ENCODE measurements at regions not wholly inside any gene's neighbourhood (a gene's known extent, or its start where the extent isn't known, plus 50 kb on each side); places are given as distances from the start of the nearest gene placed in this dataset.

DNA sequence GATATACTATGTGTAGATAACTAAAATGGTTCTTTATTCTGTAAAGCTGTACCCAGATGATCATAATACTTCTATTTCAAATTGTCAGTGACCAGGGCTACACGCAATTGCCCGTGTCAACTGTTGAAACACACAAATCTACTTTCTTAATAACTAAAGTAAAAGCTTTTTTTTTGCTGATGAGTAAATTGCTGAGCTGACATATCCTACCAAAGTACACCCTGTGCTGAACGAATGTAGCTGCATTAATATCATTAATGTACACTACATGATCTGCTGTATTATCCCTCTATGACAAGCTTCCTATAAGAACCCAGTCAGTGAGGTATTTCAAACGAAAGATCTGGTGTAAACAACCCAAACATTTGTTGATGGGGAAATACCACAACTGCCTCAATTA, 827.2 kb upstream of the ATXN8OS start (continued):
- TF ChIP-seq, protein P1, sequence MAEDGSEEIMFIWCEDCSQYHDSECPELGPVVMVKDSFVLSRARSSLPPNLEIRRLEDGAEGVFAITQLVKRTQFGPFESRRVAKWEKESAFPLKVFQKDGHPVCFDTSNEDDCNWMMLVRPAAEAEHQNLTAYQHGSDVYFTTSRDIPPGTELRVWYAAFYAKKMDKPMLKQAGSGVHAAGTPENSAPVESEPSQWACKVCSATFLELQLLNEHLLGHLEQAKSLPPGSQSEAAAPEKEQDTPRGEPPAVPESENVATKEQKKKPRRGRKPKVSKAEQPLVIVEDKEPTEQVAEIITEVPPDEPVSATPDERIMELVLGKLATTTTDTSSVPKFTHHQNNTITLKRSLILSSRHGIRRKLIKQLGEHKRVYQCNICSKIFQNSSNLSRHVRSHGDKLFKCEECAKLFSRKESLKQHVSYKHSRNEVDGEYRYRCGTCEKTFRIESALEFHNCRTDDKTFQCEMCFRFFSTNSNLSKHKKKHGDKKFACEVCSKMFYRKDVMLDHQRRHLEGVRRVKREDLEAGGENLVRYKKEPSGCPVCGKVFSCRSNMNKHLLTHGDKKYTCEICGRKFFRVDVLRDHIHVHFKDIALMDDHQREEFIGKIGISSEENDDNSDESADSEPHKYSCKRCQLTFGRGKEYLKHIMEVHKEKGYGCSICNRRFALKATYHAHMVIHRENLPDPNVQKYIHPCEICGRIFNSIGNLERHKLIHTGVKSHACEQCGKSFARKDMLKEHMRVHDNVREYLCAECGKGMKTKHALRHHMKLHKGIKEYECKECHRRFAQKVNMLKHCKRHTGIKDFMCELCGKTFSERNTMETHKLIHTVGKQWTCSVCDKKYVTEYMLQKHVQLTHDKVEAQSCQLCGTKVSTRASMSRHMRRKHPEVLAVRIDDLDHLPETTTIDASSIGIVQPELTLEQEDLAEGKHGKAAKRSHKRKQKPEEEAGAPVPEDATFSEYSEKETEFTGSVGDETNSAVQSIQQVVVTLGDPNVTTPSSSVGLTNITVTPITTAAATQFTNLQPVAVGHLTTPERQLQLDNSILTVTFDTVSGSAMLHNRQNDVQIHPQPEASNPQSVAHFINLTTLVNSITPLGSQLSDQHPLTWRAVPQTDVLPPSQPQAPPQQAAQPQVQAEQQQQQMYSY (CRISPR knock-in tag; IDR thresholded peaks at IDR 0.05): no peak
- TF ChIP-seq, protein P2, sequence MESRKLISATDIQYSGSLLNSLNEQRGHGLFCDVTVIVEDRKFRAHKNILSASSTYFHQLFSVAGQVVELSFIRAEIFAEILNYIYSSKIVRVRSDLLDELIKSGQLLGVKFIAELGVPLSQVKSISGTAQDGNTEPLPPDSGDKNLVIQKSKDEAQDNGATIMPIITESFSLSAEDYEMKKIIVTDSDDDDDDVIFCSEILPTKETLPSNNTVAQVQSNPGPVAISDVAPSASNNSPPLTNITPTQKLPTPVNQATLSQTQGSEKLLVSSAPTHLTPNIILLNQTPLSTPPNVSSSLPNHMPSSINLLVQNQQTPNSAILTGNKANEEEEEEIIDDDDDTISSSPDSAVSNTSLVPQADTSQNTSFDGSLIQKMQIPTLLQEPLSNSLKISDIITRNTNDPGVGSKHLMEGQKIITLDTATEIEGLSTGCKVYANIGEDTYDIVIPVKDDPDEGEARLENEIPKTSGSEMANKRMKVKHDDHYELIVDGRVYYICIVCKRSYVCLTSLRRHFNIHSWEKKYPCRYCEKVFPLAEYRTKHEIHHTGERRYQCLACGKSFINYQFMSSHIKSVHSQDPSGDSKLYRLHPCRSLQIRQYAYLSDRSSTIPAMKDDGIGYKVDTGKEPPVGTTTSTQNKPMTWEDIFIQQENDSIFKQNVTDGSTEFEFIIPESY (IDR thresholded peaks at IDR 0.05): no peak
- TF ChIP-seq CEBPB (IDR thresholded peaks at IDR 0.05; ENCODE audit: borderline replicate concordance in 1 of 2, low read depth in 2 of 2, low read length in 2 of 2) (no peak), CHD4 (IDR thresholded peaks at IDR 0.05) (no peak), TCF12 (IDR thresholded peaks at IDR 0.05; ENCODE audit: low read depth, low read length) (no peak), ETV6 (conservative IDR thresholded peaks at IDR 0.05 in 1 of 2, IDR thresholded peaks at IDR 0.05 in 1 of 2; ENCODE audit: borderline replicate concordance in 1 of 2, low read depth in 1 of 2) (no peak), YBX1 (IDR thresholded peaks at IDR 0.05) (no peak), NFXL1 (IDR thresholded peaks at IDR 0.05; ENCODE audit: borderline replicate concordance) (no peak), BRCA1 (IDR thresholded peaks at IDR 0.05; ENCODE audit: low read depth, low read length) (no peak), SMARCA5 (IDR thresholded peaks at IDR 0.05) (no peak), KDM1A (IDR thresholded peaks at IDR 0.05; ENCODE audit: borderline replicate concordance) (no peak), ZNF384 (IDR thresholded peaks at IDR 0.05; ENCODE audit: borderline replicate concordance, low read depth, low read length) (no peak)
- TF ChIP-seq, protein P3, sequence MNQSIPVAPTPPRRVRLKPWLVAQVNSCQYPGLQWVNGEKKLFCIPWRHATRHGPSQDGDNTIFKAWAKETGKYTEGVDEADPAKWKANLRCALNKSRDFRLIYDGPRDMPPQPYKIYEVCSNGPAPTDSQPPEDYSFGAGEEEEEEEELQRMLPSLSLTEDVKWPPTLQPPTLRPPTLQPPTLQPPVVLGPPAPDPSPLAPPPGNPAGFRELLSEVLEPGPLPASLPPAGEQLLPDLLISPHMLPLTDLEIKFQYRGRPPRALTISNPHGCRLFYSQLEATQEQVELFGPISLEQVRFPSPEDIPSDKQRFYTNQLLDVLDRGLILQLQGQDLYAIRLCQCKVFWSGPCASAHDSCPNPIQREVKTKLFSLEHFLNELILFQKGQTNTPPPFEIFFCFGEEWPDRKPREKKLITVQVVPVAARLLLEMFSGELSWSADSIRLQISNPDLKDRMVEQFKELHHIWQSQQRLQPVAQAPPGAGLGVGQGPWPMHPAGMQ (IDR thresholded peaks at IDR 0.05; ENCODE audit: borderline replicate concordance): no peak
- TF ChIP-seq, protein P4, sequence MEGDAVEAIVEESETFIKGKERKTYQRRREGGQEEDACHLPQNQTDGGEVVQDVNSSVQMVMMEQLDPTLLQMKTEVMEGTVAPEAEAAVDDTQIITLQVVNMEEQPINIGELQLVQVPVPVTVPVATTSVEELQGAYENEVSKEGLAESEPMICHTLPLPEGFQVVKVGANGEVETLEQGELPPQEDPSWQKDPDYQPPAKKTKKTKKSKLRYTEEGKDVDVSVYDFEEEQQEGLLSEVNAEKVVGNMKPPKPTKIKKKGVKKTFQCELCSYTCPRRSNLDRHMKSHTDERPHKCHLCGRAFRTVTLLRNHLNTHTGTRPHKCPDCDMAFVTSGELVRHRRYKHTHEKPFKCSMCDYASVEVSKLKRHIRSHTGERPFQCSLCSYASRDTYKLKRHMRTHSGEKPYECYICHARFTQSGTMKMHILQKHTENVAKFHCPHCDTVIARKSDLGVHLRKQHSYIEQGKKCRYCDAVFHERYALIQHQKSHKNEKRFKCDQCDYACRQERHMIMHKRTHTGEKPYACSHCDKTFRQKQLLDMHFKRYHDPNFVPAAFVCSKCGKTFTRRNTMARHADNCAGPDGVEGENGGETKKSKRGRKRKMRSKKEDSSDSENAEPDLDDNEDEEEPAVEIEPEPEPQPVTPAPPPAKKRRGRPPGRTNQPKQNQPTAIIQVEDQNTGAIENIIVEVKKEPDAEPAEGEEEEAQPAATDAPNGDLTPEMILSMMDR (IDR thresholded peaks at IDR 0.05 in 2 of 3, conservative IDR thresholded peaks at IDR 0.05 in 1 of 3; ENCODE audit: control insufficient read depth in 2 of 3, extremely low read depth in 1 of 3, insufficient read depth in 1 of 3, low read depth in 3 of 3, low read length in 3 of 3): no peak
